GM23248 (cell line): ENCODE measurements at regions not wholly inside any gene's neighbourhood (a gene's known extent, or its start where the extent isn't known, plus 50 kb on each side); places are given as distances from the start of the nearest gene placed in this dataset.

Experiments
- EZH2 ChIP-seq: fragments of 200-600 bp; sonication (generic); IDR thresholded peaks from 2 replicates; pipeline ENCODE4 v1.6.1; 2018; ENCODE audit warnings: antibody characterized with exemption, mild to moderate bottlenecking; ENCODE audit not compliant: insufficient read depth, poor library complexity, severe bottlenecking
- EZH2phosphoT487 ChIP-seq: fragments of 200-600 bp; sonication (generic); IDR thresholded peaks from 2 replicates; pipeline ENCODE4 v1.6.1; 2018; ENCODE audit warnings: antibody characterized with exemption, moderate library complexity, mild to moderate bottlenecking, low read depth; ENCODE audit not compliant: insufficient read depth

DNA sequence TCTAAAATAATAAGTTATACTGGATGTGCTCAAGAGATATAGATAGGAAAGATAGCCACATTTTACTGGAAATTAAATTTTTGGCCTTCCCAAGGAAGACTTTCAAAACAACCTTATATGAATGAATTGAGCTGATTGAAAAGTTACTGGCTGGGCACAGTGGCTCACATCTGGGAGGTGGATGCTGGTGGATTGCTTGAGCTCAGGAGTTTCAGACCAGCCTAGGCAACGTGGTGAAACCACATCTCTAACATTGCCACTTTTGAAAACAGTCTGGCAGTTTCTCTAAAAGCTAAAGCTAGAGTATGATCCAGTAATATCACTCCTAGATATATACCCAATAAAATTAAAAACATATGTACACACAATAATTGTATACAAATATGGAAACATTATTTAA lies 231.4 kb upstream of the POU1F1 start:
- no peak for TF ChIP-seq EZH2
- TF ChIP-seq EZH2phosphoT487 = no peak
